RPMI8226 (cell line): ENCODE measurements at regions not wholly inside any gene's neighbourhood (a gene's known extent, or its start where the extent isn't known, plus 50 kb on each side); places are given as distances from the start of the nearest gene placed in this dataset.
"Not testable (repeated sequence)": the region's sequence is repeated elsewhere in the genome, so short reads cannot be mapped to it uniquely, and the experiment has no call there.

ENCODE experiments used
- DNase-seq: peaks from one replicate; pipeline ENCODE4 v3.0.0-alpha.2; 2015

DNA sequence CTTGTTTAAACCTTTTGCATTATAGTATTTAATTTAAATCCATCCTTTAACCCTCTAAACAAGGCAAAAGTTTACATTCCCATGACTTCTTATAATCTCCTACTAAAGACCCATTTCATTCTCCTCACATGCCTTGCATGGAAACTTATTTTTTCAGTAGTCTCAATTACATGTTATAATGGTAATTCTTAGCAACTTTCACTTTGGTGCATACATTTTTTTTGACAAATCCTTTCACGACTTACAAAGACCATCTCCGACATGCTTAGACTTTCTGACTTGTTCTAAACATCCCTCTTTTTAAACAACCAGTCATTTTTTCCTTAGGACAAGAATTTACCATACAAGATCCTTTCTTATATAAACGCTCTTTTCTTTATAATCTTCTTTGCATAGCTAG is 615.4 kb upstream of the GBE1 start:
- peak; percentile 6 for DNase-seq

DNA sequence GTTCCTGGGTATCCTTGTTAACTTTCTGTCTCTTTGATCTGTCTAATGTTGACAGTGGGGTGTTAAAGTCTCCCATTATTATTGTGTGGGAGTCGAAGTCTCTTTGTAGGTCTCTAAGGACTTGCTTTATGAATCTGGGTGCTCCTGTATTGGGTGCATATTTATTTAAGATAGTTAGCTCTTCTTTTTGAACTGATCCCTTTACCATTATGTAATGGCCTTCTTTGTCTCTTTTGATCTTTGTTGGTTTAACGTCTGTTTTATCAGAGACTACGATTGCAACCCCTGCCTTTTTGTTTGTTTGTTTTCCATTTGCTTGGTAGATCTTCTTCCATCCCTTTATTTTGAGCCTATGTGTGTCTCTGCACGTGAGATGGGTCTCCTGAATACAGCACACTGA is 612.4 kb upstream of the GBE1 start:
- not testable (repeated sequence) for DNase-seq

DNA sequence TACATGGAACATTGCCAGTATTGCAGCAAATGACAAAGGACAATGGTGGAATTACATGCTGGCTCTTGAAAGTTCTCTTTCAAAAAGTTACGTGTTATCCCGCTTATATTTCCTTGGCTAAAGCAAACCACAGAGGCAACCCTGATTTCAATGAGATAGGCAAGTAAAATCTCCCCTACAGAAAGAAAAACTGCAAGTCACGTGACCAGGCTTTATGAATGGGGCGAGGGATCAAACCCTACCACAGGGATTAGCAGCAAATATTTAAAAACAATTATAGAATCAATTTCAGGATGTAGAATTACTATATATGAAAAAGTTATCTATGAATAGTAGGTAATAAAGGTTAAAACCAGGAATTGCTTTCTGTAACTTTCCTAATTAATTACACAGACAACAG is 603.4 kb upstream of the GBE1 start:
- DNase-seq: no peak

DNA sequence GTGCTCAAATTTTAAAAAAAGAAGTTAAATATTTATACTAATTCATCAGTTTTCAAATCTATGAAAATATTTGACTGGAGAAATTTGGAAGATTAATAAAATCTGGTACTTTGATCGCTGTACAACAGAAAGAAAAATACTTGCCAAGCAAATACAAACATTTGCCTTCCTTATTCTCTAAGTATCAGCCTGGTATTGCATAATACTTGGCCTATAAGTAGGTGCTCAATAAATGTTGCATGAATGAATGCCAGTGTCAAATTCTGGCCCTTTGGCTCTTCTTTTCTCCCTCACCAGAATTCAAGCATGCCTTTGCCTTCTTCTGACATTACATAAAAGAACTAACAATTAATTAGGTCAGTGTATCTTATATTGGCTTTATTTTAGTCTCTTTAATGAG is 601.7 kb upstream of the GBE1 start:
- DNase-seq: no peak

DNA sequence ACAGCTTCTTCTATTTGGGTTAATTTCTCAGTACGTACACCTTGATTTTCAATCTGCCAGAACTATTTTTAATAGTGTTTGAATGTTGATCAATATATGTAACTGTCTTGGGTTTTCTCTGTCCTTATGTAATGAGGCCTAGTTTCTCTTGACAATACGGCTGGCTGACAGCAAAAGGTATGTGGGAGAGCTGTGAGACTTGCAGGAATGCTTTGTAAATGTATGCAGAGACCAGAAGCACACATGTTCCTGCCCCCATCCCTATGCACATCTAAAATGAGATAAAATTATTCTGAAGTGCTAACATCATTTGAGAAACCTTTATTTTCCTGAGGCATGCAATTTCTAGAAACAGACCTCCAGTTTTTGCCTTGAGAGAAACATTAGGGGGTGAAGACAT is 593.8 kb upstream of the GBE1 start:
- DNase-seq: no peak

DNA sequence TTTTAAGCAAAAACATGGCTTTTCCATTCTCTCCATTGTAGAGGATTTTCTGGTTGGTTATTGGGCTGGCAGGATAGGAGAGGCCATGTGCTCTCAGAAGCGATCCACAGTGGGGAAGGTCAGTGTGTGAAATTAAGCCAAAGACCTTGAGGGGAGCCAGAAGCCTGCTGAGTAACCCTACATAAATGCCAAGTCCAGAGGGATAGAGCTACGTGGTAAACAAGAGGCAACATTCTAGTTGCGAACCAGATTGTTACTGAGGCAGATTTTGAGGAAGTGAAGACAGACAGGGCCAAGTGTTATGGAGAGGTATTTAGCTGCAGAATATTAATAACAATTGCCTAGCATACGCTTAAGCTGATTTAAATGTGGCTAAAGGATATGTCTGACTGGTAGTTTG is 592.8 kb upstream of the GBE1 start:
- DNase-seq: peak; percentile 10

DNA sequence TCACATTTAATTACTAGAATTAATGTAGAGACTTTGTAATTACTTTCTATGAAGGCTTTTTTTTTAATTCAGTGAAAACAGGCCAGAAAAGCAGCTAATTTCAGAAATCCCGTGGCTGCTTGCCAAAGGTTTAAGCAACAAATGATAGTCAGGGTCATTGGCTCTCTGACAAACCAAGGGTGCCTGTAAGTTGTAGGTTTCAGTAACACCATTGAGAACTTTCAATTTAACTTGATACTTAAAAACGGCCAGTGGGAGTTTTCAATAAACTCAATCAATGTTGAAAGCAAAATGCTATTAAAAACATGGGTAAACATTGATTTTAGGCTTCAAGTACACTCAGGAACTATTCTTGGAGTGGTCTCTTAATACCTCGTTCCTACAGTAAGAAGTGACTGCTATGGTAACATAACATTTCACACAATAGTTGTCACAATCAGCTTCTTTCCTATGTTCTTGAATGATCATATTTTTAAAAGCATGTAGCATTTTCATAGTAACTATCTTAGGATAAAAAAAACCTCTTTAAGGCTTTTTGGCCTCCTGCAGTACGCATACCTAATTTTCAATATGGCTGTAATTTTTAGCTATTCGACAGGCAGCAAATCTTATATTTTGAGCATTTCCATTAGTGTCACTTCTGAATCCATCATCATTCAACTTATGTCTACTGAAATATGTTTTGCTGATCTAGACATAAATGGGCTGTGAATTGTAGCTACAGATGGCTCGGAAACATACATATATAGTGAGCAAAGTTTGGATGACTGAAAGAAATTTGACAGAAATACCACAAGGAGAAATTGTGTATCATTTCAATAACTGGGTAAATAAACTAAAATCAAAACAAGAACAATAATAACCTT is 592.1 kb upstream of the GBE1 start:
- DNase-seq: peak; percentile 15

DNA sequence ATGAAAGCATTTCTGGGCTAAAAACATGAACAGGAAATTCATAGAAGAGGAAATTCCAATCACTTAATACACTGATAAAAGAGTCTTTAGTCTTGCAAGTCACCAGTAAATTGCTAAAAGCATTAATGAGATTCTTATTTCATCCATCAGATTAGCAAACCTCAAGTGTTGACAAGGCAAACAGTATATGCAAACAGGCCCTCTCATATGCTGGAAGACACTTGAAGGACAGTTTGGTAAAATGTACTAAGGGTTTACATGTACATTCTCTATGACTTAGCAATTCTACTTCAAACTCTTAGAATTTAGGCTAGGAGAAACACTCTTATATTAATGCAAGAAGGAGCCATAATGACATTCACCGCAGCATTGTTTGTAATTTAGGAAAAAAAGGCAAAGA is 586.1 kb upstream of the GBE1 start:
- no peak for DNase-seq

DNA sequence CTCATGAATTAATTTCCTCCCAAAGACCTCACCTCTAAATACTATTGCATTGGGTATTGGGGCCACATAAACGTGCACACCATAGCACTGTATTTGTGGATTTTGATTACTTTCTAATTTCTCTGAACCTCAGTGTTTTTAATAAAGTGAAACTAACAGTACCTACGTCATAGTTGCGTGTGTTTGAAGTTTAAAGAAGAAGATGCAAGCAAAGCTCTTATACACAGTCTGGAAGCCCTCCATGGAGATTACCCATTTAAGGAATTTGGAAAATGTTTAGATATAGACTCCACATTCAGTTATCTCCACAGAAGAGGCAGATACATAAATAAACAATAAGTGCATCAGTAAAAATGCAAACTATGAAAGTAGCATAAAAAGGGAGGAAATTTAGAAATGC is 581.1 kb upstream of the GBE1 start:
- no peak for DNase-seq

DNA sequence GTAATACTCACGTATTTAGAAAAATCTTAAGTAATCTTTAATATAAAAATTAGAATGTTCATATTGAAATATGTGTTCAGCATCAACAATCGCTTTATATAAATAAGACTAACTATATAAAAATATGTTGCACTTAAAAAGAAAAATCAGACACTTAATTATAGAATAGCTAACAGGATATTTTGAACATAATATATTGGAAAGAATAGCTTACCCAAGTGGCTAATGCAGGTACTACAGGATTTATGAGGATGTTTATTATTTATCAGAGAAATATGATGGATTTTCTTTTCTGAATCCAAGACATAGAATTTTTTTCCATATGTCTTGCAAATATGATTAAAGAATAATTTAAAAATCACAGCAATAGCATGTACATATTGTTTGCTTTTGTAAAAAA is 567.9 kb upstream of the GBE1 start:
- DNase-seq: no peak

DNA sequence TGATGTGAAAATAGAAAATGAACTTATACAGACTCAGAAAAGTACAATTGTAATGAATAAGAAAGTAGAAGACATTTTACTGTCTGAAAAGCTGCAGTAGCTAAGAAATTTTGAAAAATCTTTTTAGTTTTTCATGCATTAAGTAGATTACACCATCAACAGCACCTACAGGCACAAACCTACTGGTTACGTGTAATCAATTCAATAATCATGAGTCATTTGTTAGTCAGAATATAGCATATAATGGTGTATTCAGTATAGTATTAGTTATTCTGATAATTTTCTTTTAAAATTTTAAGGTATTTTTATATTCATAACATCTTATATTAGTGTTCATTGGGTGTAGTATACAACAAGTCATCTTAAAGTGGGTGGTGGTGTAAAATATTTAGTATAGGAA is 550.5 kb upstream of the GBE1 start:
- DNase-seq: no peak

DNA sequence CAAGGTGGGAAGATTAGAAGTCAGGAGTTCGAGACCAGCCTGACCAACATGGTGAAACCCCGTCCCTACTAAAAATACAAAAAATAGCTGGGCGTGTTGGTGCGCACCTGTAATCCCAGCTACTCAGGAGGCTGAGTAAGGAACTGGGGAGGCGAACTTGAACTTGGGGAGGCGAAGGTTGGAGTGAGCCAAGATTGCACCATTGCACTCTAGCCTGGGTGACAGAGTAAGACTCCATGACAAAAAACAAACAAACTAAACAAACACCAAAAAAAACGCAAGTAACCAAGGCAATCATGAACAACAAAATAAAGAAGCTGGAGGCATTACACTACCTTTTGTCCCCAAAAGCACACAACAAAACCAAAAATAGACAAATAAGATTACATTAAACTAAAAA is 547.3 kb upstream of the GBE1 start:
- DNase-seq: no peak

DNA sequence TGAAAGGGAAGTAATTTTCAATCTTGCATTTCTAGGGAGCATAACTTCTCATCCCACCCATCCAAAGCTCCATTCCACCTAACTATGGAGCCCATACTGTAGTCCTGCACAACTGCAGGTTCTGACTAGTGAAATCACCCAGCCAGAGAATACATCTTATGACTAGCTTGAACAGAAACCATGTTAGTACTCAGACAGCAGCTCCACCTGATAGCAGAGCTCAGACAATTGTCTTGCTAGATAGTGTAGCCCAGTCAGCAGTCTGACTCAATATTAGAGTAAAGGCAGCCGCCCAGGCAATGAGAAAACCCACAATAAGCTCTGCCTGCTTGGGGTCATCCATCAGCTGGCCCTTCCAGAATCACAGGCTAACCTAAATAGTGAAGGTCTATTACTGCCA is 544.7 kb upstream of the GBE1 start:
- DNase-seq: no peak

DNA sequence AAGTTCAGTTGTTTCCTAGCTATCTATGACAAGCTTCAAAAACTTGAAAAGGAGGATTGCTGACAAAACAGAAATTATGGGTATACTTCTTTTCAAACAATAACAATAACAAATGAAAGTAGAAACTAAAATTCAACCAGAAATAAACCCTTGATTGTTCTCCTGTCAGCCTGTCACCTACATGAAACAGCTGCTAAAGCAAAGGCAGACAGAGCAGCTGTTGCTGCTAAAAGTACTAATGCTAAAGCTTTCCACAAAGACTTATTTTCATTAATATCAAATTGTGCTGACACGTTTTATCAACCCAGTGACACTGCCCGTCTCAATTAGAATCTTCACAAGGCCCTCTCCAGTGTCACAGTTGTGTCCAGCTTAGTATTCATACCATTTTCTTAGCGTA is 533.2 kb upstream of the GBE1 start:
- no peak for DNase-seq

DNA sequence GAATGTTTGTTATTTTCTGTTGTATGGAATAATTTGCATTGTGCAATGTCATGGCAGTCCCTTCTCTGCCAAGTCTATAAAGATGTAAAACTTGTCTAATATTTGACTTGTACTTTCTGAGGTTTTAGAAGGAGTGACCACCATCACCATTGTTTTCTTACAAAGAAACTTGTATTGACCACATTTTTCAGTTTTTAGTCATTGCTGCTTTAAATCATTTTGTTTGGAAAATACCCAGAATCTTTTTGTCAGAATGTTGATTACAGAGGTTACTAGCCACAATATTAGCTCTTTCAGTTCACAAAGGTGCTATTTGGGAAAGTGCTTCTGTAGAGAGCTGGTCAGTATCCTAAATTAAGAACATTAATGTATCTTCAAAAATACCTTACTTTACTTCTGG is 532.4 kb upstream of the GBE1 start:
- no peak for DNase-seq

DNA sequence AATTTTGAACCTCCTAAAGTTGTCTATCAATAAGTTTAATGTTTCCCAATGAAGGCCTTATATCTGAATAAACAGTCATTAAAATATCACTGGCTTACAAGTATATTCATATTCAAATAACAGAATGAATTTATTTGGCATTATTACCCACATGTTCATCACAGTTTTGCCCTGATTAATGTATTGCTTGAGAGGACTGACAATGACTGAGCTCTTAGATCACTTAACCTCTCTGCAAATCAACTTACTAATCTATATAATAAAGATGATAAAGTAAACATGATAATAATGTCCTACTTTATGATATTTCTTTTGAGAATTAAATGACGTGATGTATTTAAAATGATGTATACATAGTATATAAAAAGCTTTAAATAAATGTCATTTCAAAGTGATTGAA is 532.0 kb upstream of the GBE1 start:
- no peak for DNase-seq

DNA sequence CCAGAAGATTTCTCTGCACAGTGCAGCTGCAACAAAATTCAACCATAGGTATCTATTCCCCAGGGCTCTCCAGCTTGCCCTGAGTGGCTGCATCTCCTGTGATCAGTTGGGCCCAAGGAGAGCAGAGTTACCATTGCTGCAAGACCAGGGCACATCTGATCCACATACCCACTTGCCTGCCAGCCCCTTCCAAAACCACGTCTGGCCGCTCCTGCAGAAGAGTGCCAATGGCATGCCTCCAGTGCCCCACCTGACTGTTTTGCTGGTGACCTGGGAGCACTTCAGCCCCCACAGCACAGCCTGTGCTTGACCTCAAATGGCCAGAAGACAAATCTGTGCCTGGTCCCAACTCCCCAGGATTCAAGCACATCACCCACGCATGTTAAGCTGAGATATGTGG is 526.1 kb upstream of the GBE1 start:
- no peak for DNase-seq

DNA sequence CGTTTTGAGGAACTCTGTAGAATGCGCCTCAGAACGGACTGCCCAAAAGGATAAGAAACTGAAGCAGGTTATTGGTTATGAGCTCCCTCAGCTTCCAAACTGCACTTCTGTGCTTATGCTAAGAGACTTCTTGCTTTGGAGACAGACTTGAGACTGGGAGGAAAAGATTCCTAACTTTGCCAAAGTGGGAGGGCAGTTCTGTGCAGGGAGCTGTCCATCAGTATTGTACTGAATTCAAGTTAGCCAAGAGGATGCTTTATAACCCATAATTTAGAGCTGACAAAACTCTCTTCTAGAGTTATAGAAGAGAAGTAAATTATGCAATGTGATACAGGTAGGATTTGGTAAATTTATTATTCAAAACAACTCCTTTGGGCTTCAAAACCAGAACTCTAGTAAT is 519.8 kb upstream of the GBE1 start:
- no peak for DNase-seq

DNA sequence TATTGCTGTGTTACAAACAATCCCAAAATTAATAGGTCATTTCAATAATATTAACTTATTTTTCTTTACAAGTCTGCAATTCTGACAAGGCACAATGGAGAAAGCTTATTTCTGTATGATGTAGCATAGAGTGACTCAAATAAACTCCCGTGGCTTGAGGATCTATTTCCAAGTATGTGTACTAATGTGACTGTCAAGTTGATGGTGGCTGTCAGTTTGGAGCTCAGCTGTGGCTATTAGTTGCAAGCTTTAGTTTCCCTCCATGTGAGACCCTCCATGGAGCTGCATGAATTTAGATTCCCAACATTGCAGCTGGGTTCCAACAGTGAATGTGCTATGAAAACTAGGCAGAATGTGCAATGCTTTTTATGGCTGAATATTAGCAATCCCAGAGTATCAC is 515.5 kb upstream of the GBE1 start:
- no peak for DNase-seq

DNA sequence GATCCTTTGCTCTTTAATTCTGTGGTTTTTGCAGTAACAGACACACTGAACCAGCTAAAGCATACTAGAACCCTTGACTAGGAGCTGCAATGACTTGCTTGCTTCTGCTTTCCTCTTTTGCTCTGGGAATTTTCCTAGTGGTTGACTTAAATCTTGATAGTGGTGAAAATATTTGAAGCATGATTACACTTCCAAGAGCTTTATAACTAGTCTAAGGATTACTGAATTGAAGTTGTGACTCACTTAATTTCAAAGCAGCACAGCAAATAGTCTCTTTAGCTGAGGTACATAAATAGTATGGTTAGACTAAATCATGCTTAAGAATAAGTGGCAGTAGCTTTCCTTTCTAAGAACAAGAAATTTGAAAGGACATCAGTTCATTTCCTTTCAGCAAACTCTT is 513.5 kb upstream of the GBE1 start:
- no peak for DNase-seq

DNA sequence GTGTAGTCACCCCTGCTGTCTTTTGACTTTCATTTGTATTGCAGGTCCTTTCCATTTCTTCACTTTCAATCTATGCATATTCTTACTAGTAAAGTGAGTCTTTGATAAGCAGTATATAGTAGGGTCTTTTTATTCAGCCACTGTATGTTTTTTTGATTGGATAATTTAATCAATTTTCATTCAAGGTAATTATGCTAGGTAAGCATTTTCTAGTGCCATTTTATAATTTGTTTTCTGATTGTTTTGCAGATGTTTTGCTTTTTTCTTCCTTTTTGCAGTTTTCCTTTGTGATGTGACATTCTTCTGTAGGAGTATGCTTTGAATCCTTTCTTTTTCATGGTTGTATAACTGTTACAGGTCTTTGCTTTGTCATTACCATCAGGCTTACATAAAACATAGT is 504.3 kb upstream of the GBE1 start:
- no peak for DNase-seq

DNA sequence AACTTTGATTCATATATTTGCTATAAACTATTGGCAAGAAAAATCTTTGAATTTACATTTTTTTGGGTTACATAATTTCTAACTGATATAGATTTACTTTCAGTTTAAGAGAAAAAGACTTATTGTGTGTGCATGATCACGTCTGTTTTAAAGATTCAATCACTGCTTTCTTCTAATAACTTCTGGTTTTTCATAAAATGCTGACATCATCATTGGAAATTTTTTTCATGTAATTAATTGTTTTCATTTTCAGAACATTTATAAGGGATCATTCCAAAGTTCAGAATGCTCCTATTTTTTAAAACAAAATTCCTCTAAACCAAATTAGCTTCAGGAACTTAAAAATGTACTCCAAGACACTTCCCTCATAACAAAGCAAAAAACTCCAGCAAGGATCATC is 500.7 kb upstream of the GBE1 start:
- DNase-seq: no peak

DNA sequence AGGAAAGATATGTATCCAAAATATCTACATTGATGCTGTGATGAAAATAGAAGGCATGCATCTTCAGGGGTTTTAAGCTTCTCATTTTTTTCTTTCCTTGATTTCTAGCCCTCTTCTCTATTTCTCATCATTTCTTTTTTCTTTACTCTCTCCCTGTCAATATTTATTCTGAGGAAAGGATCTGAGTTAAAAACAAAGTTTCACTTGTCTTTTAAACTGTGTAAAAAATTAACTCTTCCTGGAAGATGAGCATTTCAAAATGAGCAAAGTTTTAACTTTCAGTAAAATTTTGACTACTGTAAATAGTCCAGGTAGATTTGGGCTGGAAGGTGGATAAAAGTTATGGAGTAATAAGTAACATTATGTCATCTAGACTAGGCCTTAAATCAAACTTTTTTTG is 500.2 kb upstream of the GBE1 start:
- DNase-seq: no peak

DNA sequence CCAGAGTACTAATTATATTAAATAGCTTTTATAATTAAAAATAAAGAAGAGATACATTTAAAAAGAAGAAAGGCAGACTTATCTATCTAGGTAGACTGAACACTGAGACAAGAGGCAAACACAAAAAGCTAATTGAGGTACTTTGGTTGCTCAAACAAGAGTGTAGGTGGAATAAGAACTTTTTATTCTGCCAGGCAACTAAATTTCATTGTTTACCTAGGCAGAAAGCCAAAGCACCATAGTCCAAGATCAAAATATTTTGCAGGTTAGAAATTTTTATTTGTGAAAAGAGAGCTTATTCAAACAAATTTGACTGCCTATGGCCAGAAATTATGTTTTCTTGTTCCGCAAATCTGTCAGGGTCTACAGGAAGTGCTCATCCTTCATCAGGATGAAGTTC is 499.6 kb upstream of the GBE1 start:
- no peak for DNase-seq

DNA sequence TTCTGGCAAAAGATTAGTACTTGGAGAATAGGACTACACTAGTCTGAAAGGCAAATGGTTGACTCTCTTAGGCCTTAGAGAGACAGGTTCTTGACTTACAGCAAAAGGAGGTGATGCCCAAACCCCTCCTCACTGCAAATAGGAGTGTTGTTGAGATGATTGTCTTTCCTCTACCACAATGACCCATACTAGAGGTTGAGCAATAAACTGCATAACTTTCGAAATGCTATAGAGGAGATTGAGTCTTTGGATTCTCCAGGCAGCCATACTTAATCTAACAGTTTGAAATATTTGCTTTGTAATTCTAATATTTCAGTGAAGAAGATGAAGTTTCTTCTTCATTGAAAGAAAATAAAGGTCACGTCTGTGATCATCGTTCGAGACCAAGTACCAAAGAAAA is 498.5 kb upstream of the GBE1 start:
- DNase-seq: no peak

DNA sequence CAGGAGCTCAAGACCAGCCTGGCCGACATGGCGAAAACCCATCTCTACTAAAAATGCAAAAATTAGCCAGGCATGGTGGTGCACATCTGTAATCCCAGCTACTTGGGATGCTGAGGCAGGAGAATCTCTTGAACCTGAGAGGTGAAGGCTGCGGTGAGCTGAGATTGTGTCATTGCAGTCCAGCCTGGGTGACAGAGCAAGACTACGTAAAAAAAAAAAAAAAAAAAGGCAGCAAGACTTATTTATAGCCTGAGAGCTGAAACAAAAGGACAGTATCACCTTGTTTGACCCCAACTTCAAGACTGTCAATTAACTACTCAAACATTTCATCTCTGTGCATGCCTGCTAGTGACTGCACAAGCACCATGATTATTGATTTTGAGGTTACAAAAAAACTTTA is 478.9 kb upstream of the GBE1 start:
- DNase-seq: no peak
